WTC11 (cell line): ENCODE measurements at regions not wholly inside any gene's neighbourhood (a gene's known extent, or its start where the extent isn't known, plus 50 kb on each side); places are given as distances from the start of the nearest gene placed in this dataset.

ENCODE experiments used
- ATAC-seq: fragments of 200-7000 bp; cut with Tn5 transposase; 2 replicates; pipeline ENCODE4 v1.10.0; 2021; ENCODE audit warnings: mild to moderate bottlenecking, moderate library complexity
- CTCF ChIA-PET: fragments of 300-600 bp; sonication (Branson Sonifier 250); formaldehyde crosslinking; loops from one replicate; lab custom pipeline; 2021; ENCODE audit warnings: antibody characterized with exemption; lab: Charles Lee
- POLR2A ChIA-PET: fragments of 350-600 bp; sonication (Branson Sonifier 250); formaldehyde crosslinking; loops from one replicate; lab custom pipeline; 2021; ENCODE audit warnings: antibody characterized with exemption; lab: Charles Lee
- DNase-seq: peaks from one replicate; pipeline ENCODE4 v3.0.0; 2021; ENCODE audit warnings: low spot score
- H3K27ac Mint-ChIP-seq: 2 replicates; pipeline ENCODE4 v1.8.0; 2021; ENCODE audit warnings: mixed read lengths
- H3K27me3 Mint-ChIP-seq: 2 replicates; pipeline ENCODE4 v1.8.0; 2021; ENCODE audit warnings: low read depth, mild to moderate bottlenecking, moderate library complexity, mixed read lengths
- H3K36me3 Mint-ChIP-seq: 2 replicates; pipeline ENCODE4 v1.8.0; 2021; ENCODE audit warnings: mixed read lengths
- H3K4me1 Mint-ChIP-seq: 2 replicates; pipeline ENCODE4 v1.8.0; 2022; ENCODE audit warnings: mixed read lengths
- H3K4me3 Mint-ChIP-seq: 2 replicates; pipeline ENCODE4 v1.8.0; 2021; ENCODE audit warnings: mild to moderate bottlenecking, moderate library complexity, mixed read lengths
- H3K9me3 Mint-ChIP-seq: 2 replicates; pipeline ENCODE4 v1.8.0; 2021; ENCODE audit warnings: mixed read lengths
- CREB1 ChIP-seq: sonication (generic); formaldehyde crosslinking; IDR thresholded peaks from 2 replicates; pipeline ENCODE4 v1.8.0; 2023; ENCODE audit warnings: mild to moderate bottlenecking, missing genetic modification reagents
- CREM ChIP-seq: sonication (generic); formaldehyde crosslinking; IDR thresholded peaks from 2 replicates; pipeline ENCODE4 v1.8.1; 2022; ENCODE audit warnings: mild to moderate bottlenecking, missing genetic modification reagents, moderate library complexity
- ESRRA ChIP-seq: sonication (generic); formaldehyde crosslinking; IDR thresholded peaks from 2 replicates; pipeline ENCODE4 v1.8.1; 2022; ENCODE audit warnings: mild to moderate bottlenecking, missing genetic modification reagents, borderline replicate concordance
- GABPB1 ChIP-seq: sonication (generic); formaldehyde crosslinking; IDR thresholded peaks from 2 replicates; pipeline ENCODE4 v1.8.1; 2023; ENCODE audit warnings: mild to moderate bottlenecking, missing genetic modification reagents
- GRHL2 ChIP-seq: fragments of 250-450 bp; sonication (Bioruptor Pico); IDR thresholded peaks from 2 replicates; pipeline ENCODE4 v1.8.0; 2022; ENCODE audit warnings: mild to moderate bottlenecking, moderate library complexity; ENCODE audit not compliant: insufficient replicate concordance, severe bottlenecking
- HMGA2 ChIP-seq: fragments of 250-450 bp; sonication (Bioruptor Pico); IDR thresholded peaks from 2 replicates; pipeline ENCODE4 v1.4.0; 2021; ENCODE audit warnings: mild to moderate bottlenecking, moderate library complexity
- JUN ChIP-seq: sonication (generic); formaldehyde crosslinking; IDR thresholded peaks from 2 replicates; pipeline ENCODE4 v1.8.0; 2023; ENCODE audit warnings: mild to moderate bottlenecking, missing genetic modification reagents
- NFYB ChIP-seq: sonication (generic); formaldehyde crosslinking; conservative IDR thresholded peaks from 2 replicates; pipeline ENCODE4 v1.8.0; 2022; ENCODE audit warnings: low read depth, missing genetic modification reagents
- NR1H2 ChIP-seq: sonication (generic); formaldehyde crosslinking; IDR thresholded peaks from 2 replicates; pipeline ENCODE4 v1.9.0; 2021; ENCODE audit warnings: mild to moderate bottlenecking, moderate library complexity, missing genetic modification reagents
- SMAD3 ChIP-seq: sonication (generic); formaldehyde crosslinking; IDR thresholded peaks from 2 replicates; pipeline ENCODE4 v1.8.0; 2022; ENCODE audit warnings: missing genetic modification reagents, mild to moderate bottlenecking, borderline replicate concordance
- TCF7 ChIP-seq: sonication (generic); formaldehyde crosslinking; IDR thresholded peaks from 2 replicates; pipeline ENCODE4 v1.8.0; 2022; ENCODE audit warnings: mild to moderate bottlenecking, low read depth, missing genetic modification reagents, moderate library complexity
- TP53 ChIP-seq: sonication (generic); formaldehyde crosslinking; IDR thresholded peaks from 2 replicates; pipeline ENCODE4 v1.8.1; 2023; ENCODE audit warnings: mild to moderate bottlenecking, missing genetic modification reagents
- ZNF416 ChIP-seq: fragments of 250-450 bp; sonication (Bioruptor Pico); IDR thresholded peaks from 2 replicates; pipeline ENCODE4 v1.9.0; 2021; ENCODE audit warnings: mild to moderate bottlenecking, inconsistent platforms
- TF ChIP-seq, protein P1 (sequence below): sonication (generic); formaldehyde crosslinking; IDR thresholded peaks from 2 replicates; pipeline ENCODE4 v1.8.1; 2023; ENCODE audit warnings: mild to moderate bottlenecking, missing genetic modification reagents
- TF ChIP-seq, protein P2 (sequence below): fragments of 250-450 bp; sonication (Bioruptor Pico); IDR thresholded peaks from 2 replicates; pipeline ENCODE4 v2.1.2; 2022; ENCODE audit warnings: mild to moderate bottlenecking, moderate library complexity
- TF ChIP-seq, protein P3 (sequence below): sonication (generic); formaldehyde crosslinking; IDR thresholded peaks from 2 replicates; pipeline ENCODE4 v1.8.1; 2023; ENCODE audit warnings: mild to moderate bottlenecking, missing genetic modification reagents, borderline replicate concordance
- TF ChIP-seq, protein P4 (sequence below): fragments of 200-600 bp; IDR thresholded peaks from 2 replicates; pipeline ENCODE4 v1.8.0; 2022; ENCODE audit warnings: antibody characterized with exemption
- TF ChIP-seq, protein P5 (sequence below): sonication (generic); formaldehyde crosslinking; IDR thresholded peaks from 2 replicates; pipeline ENCODE4 v1.8.1; 2022; ENCODE audit warnings: mild to moderate bottlenecking, moderate library complexity, missing genetic modification reagents
- TF ChIP-seq, protein P6 (sequence below): sonication (generic); formaldehyde crosslinking; conservative IDR thresholded peaks from 2 replicates; pipeline ENCODE4 v1.8.1; 2022; ENCODE audit warnings: mild to moderate bottlenecking, missing genetic modification reagents

DNA sequence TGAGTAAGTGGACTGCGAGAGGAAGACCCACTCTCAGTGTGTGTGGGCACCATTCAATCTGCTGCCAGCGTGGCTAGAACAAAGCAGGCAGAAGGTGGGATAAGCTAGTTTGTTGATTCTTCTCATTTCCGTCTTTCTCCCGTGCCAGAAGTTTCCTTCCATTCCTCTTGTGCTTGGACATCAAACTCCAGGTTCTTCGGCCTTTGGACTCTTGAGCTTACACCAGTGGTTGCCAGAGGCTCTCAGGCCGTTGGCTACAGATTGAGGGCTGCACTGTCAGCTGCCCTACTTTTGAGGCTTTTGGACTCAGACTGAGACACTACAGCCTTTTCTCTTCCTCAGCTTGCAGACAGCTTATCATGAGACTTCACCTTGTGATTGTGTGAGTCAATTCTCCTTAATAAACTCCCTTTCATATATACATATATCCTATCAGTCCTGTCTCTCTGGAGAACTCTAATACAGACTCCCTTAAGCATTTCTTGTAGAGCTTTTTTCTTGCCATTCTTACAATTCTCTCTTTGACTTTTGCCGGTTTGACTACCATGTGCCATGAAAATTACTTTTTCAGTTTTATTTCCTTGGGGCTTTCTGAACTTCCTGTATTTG is 494.9 kb downstream of the PRR16 start:
- Mint-ChIP-seq H3K27ac (no peak overlapping the region), H3K36me3 (peaks cover 7% of the 10 kb centered on the region), H3K4me1 (no peaks in the 10 kb centered on the region), H3K4me3 (no peak overlapping the region), H3K9me3 (peaks cover 16% of the 10 kb centered on the region), H3K27me3 (no peaks in the 10 kb centered on the region)
- ATAC-seq (no peak), DNase-seq (no peak)
- ChIA-PET POLR2A (no interaction called here), CTCF (interaction anchor here (1.9 kb wide), 1 partner anchor 142 kb away, joined by 5 read pairs; no protein-coding TSS in a partner anchor)
- TF ChIP-seq TCF7 (CRISPR knock-in tag) (no peak), JUN (CRISPR knock-in tag) (no peak), TP53 (CRISPR knock-in tag) (no peak), NFYB (no peak)
- TF ChIP-seq, protein P1, sequence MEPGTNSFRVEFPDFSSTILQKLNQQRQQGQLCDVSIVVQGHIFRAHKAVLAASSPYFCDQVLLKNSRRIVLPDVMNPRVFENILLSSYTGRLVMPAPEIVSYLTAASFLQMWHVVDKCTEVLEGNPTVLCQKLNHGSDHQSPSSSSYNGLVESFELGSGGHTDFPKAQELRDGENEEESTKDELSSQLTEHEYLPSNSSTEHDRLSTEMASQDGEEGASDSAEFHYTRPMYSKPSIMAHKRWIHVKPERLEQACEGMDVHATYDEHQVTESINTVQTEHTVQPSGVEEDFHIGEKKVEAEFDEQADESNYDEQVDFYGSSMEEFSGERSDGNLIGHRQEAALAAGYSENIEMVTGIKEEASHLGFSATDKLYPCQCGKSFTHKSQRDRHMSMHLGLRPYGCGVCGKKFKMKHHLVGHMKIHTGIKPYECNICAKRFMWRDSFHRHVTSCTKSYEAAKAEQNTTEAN = no peak
- TF ChIP-seq, protein P2, sequence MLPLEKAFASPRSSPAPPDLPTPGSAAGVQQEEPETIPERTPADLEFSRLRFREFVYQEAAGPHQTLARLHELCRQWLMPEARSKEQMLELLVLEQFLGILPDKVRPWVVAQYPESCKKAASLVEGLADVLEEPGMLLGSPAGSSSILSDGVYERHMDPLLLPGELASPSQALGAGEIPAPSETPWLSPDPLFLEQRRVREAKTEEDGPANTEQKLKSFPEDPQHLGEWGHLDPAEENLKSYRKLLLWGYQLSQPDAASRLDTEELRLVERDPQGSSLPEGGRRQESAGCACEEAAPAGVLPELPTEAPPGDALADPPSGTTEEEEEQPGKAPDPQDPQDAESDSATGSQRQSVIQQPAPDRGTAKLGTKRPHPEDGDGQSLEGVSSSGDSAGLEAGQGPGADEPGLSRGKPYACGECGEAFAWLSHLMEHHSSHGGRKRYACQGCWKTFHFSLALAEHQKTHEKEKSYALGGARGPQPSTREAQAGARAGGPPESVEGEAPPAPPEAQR = no peak

DNA sequence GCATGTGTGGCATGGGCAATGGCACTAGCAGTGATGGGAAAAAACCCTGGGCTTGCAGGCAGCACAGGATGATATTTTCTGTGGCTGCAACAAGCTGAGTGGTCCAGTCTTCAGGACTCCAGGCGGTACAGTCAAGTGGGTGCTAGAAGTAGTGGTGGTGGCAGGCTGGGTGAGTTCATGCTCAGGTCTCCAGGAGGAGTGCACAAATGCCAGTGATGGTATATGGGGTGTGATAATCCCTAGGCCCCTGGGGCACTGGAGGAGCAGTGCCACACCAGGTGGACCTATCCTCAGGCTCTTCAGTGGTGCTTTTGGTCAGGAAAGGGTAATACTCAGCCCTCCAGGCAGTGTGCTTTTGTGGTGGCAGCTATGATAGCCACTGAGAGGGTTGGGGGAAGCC is 496.4 kb downstream of the PRR16 start:
- TF ChIP-seq, protein P3, sequence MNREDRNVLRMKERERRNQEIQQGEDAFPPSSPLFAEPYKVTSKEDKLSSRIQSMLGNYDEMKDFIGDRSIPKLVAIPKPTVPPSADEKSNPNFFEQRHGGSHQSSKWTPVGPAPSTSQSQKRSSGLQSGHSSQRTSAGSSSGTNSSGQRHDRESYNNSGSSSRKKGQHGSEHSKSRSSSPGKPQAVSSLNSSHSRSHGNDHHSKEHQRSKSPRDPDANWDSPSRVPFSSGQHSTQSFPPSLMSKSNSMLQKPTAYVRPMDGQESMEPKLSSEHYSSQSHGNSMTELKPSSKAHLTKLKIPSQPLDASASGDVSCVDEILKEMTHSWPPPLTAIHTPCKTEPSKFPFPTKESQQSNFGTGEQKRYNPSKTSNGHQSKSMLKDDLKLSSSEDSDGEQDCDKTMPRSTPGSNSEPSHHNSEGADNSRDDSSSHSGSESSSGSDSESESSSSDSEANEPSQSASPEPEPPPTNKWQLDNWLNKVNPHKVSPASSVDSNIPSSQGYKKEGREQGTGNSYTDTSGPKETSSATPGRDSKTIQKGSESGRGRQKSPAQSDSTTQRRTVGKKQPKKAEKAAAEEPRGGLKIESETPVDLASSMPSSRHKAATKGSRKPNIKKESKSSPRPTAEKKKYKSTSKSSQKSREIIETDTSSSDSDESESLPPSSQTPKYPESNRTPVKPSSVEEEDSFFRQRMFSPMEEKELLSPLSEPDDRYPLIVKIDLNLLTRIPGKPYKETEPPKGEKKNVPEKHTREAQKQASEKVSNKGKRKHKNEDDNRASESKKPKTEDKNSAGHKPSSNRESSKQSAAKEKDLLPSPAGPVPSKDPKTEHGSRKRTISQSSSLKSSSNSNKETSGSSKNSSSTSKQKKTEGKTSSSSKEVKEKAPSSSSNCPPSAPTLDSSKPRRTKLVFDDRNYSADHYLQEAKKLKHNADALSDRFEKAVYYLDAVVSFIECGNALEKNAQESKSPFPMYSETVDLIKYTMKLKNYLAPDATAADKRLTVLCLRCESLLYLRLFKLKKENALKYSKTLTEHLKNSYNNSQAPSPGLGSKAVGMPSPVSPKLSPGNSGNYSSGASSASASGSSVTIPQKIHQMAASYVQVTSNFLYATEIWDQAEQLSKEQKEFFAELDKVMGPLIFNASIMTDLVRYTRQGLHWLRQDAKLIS = no peak
- CTCF ChIA-PET = no interaction called here
- H3K36me3 Mint-ChIP-seq = no peaks in the 10 kb centered on the region

DNA sequence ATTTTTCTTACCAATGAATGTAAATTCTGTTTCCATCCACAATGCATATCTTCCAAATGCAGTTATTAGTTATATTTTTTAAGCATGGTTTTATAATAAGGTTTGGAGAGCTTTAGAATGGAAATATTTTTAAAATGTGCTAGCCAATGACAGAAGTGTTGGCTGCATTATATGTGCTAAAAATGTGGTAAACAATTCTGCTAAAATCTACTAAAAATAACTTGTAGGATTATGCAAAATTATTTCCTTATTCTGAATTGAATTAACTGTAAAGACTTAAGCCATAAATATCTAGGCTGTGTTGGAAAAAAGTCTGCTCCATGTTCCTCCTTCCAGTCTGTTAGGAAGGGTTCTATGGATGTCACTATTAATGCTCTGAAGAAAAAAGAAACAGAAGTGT is 503.3 kb downstream of the PRR16 start:
- H3K27ac Mint-ChIP-seq = no peak overlapping the region
- no peak for ATAC-seq
- POLR2A ChIA-PET = no interaction called here
- TF ChIP-seq, protein P4, sequence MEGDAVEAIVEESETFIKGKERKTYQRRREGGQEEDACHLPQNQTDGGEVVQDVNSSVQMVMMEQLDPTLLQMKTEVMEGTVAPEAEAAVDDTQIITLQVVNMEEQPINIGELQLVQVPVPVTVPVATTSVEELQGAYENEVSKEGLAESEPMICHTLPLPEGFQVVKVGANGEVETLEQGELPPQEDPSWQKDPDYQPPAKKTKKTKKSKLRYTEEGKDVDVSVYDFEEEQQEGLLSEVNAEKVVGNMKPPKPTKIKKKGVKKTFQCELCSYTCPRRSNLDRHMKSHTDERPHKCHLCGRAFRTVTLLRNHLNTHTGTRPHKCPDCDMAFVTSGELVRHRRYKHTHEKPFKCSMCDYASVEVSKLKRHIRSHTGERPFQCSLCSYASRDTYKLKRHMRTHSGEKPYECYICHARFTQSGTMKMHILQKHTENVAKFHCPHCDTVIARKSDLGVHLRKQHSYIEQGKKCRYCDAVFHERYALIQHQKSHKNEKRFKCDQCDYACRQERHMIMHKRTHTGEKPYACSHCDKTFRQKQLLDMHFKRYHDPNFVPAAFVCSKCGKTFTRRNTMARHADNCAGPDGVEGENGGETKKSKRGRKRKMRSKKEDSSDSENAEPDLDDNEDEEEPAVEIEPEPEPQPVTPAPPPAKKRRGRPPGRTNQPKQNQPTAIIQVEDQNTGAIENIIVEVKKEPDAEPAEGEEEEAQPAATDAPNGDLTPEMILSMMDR = no peak
- TF ChIP-seq CREB1 (CRISPR knock-in tag) = no peak
- TF ChIP-seq HMGA2 (CRISPR knock-in tag) = no peak
- TF ChIP-seq, protein P5, sequence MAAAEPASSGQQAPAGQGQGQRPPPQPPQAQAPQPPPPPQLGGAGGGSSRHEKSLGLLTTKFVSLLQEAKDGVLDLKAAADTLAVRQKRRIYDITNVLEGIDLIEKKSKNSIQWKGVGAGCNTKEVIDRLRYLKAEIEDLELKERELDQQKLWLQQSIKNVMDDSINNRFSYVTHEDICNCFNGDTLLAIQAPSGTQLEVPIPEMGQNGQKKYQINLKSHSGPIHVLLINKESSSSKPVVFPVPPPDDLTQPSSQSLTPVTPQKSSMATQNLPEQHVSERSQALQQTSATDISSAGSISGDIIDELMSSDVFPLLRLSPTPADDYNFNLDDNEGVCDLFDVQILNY (CRISPR knock-in tag) = no peak
- TF ChIP-seq NR1H2 = no peak
- no peak for TF ChIP-seq CREM
- TF ChIP-seq GABPB1 = no peak
- TF ChIP-seq, protein P6, sequence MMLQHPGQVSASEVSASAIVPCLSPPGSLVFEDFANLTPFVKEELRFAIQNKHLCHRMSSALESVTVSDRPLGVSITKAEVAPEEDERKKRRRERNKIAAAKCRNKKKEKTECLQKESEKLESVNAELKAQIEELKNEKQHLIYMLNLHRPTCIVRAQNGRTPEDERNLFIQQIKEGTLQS (CRISPR knock-in tag) = no peak
- no peak for TF ChIP-seq GRHL2 (CRISPR knock-in tag)
- no peak for TF ChIP-seq SMAD3 (CRISPR knock-in tag)
- no peak for TF ChIP-seq ESRRA (CRISPR knock-in tag)
- TF ChIP-seq, protein P1 = no peak
- TF ChIP-seq ZNF416 = no peak
- TF ChIP-seq JUN (CRISPR knock-in tag) = no peak

More for the DNA sequence above, 496.4 kb downstream of the PRR16 start:
- no peak overlapping the region for H3K4me3 Mint-ChIP-seq
- POLR2A ChIA-PET = interaction anchor here (0.6 kb wide), 1 partner anchor 155 kb away, joined by 3 read pairs; no protein-coding TSS in a partner anchor
- no peaks in the 10 kb centered on the region for H3K4me1 Mint-ChIP-seq
- no peak overlapping the region for H3K27ac Mint-ChIP-seq
- H3K27me3 Mint-ChIP-seq = no peaks in the 10 kb centered on the region
- no peak for DNase-seq
- no peak for ATAC-seq
- peaks cover 9% of the 10 kb centered on the region; the same call in 1 of the 2 replicates for H3K9me3 Mint-ChIP-seq

More for the DNA sequence above, 503.3 kb downstream of the PRR16 start:
- Mint-ChIP-seq H3K9me3 (peaks cover 12% of the 10 kb centered on the region), H3K4me1 (no peaks in the 10 kb centered on the region), H3K36me3 (no peaks in the 10 kb centered on the region), H3K27me3 (no peaks in the 10 kb centered on the region), H3K4me3 (no peak overlapping the region)
- no peak for DNase-seq
- CTCF ChIA-PET = no interaction called here
